ENCODE measurements at regions not wholly inside any gene's neighbourhood (a gene's known extent, or its start where the extent isn't known, plus 50 kb on each side); places are given as distances from the start of the nearest gene placed in this dataset.
"Not testable (repeated sequence)": the region's sequence is repeated elsewhere in the genome, so short reads cannot be mapped to it uniquely, and the experiment has no call there.

DNA sequence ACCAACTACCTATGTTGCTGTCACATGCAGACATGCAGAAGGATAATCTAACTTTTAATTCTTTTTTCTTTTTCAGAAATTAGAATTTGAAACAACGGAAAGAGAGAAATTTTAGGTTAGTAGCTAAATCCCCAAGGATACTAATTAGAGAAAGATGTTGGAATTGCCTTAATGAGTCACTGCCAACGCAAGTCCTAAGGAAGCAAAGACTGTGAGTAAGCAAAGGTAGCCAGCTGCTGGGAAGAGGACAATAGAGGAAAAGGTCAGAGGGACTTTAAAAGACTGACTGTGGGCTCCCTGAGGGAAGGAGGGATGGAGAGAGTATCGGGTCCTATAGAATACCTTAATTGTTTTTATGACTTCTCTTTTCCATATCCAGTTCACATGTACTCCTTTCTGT is 461.9 kb upstream of the PAPPA start:
- in situ Hi-C loops (cut with MboI; ENCODE audit: low sequenced_read_pairs), result no loop called here

DNA sequence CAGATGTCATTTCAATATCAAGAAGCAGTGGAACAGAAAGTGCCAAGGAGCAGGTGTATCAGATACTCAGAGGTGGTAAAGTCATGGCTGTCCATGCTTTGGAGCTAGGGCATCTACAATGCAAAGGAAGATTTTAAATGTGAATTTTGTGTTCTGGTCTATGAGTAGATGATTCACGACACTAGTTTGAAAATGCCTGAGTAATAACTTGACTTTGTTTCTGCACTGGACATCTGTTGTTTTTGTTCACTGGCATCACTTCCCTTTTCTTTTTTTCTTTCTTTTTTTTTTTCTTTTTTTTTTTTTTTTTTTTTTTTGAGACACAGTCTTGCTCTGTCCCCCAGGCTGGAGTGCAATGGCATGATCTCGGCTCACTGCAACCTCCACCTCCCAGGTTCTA is 460.7 kb upstream of the PAPPA start:
- in situ Hi-C loops (cut with MboI; ENCODE audit: low sequenced_read_pairs), result not testable (repeated sequence)

DNA sequence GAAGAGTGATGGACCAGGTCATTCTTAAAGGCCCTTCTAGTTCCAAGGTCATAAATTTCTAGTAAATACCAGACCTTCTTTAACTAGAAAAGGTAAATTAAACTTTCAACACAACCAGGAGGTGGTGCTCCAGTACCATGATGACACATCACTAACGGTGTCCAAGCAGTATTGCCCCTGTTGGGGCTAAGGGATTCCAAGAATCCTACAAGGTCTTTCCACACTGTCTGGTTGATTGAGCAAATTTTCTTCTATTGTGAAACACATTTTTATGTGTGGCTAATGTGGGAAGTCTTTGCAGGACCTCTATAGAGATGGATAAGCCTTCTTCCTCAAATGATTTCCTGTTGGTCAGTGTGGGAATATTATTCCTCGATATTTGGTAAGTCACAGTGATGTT is 459.6 kb upstream of the PAPPA start:
- in situ Hi-C loops (cut with MboI; ENCODE audit: low sequenced_read_pairs), result no loop called here

DNA sequence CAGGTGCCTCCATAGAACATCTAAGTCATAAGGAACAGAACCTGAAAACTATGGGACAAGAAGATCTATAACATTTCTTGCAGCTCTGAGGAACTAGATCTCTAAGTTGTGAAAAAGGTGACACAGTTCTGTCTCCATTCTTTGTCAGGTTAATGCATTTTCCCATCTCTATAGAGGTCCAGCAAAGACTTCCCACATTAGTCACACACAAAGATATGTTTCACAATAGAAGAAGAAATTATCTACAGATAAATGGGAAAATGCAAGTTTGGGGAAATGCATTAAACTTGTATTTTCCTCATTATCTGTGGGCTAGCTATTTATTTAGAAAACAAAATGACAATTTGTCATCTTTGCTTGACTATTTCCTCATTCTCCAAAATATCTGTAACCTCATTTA is 458.6 kb upstream of the PAPPA start:
- in situ Hi-C loops (cut with MboI; ENCODE audit: low sequenced_read_pairs), result no loop called here

DNA sequence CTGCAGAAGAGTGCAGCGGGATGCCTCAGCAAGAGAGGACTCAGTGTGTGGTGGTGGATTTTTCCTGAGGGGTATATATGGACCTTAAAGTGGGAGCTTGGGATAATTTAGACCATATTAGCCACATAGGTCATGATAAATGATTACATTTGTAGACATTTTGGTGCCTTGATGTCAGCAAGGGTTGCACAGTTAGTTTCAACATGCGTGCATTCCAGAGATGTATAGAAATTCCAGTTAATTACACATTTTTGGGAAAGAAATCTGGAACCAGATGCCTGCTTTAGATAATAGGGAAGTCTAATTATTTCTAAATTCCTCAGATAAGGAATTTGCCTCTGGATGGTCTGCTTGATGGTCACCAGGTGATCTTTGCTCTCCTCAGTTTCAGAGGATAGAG is 440.6 kb upstream of the PAPPA start:
- in situ Hi-C loops (cut with MboI; ENCODE audit: low sequenced_read_pairs), result no loop called here

DNA sequence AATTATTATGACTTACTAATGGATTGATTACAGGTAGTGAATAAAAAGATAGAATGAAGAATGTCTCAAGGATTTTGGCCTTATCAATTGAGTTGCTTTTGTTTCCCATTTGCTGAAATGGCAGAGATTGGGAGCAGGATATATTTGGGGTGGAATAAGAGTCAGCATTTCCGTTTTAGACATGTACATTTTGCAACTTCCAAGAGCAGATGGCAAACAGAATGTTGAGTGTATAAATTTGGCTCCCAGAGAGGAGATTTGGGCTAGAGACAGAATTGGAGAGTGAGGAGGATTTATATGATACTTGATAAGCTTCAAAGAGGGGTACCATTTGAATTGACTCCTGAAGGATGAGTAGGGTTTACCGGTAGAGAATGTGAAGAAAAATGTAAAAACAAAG is 437.9 kb upstream of the PAPPA start:
- in situ Hi-C loops (cut with MboI; ENCODE audit: low sequenced_read_pairs), result no loop called here

DNA sequence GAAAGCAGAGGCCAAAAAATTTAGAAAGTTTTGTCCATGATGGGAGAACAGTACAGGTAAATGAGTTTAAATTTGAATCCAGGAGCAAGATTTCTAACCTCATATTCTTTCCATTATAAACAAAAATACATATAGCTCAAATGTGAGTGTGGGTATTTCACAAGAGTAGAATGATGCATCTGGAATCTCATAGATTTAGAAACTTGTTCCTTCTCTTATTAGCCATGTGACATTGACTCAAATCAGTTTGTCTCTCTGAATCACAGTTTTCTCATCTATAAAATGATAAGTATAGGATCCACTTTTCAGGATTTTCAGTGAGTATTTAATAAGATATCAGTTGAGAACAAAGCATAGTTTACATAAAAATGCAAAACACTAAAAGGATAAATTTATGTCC is 436.3 kb upstream of the PAPPA start:
- in situ Hi-C loops (cut with MboI; ENCODE audit: low sequenced_read_pairs), result no loop called here

DNA sequence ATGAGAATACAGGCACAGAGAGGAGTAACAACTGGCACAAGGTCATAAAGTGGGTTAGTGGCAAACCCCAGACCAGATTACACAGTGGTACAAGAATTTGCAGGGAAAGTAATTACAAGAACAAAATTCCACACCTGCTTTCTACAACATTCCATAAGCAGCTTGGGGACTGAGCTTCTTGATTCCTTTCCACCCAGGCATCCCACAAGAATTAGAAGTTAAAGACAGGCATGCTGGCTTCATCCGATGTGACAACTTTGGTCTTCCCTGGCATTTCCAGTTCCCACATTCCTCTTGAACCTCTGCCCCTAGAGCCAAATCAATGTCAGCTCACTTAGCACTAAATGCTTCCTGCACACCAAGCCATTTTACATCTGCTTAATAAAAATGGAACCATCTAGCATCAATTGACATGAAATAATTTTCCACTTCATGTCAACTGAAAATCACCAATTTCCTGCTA is 435.8 kb upstream of the PAPPA start:
- in situ Hi-C loops (cut with MboI; ENCODE audit: low sequenced_read_pairs), result no loop called here

DNA sequence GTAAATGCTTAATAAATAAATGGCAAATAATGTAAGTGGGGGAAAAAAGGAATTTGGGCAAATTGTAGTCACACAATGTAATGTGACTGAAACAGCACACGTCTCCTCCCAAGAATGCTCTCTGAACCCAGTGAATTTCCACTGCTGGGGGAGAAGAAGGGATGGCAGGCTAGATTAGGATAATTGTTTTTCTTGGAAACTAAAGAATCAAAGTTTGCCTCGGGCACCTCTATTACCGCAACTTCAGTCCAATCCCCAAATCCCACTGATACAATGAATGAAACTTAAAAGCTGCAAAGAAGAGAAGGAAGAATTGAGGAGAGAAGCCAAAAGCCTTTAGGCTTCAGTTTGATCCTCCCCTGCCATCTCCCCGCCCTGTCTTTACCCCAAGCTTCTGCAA is 423.2 kb upstream of the PAPPA start:
- in situ Hi-C loops (cut with MboI; ENCODE audit: low sequenced_read_pairs), result no loop called here

DNA sequence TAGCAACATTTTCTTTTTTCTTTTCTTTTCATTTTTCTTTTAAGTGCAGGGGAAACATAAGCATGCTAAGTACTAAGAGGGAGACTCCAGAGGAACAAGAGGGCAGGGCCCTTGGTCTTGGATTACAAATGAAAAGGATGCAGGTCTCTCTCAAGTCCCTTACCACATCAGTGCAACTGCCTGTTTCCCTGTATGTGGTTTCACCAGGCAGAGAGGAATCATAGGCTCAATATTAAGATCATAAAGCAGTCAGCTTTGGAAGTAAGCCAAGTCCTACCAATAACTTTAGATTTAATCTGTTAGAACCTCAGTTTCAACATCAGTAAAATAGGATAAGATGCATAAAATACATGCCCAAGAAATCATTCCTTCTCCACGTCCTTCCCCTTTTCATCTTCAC is 422.7 kb upstream of the PAPPA start:
- in situ Hi-C loops (cut with MboI; ENCODE audit: low sequenced_read_pairs), result no loop called here

DNA sequence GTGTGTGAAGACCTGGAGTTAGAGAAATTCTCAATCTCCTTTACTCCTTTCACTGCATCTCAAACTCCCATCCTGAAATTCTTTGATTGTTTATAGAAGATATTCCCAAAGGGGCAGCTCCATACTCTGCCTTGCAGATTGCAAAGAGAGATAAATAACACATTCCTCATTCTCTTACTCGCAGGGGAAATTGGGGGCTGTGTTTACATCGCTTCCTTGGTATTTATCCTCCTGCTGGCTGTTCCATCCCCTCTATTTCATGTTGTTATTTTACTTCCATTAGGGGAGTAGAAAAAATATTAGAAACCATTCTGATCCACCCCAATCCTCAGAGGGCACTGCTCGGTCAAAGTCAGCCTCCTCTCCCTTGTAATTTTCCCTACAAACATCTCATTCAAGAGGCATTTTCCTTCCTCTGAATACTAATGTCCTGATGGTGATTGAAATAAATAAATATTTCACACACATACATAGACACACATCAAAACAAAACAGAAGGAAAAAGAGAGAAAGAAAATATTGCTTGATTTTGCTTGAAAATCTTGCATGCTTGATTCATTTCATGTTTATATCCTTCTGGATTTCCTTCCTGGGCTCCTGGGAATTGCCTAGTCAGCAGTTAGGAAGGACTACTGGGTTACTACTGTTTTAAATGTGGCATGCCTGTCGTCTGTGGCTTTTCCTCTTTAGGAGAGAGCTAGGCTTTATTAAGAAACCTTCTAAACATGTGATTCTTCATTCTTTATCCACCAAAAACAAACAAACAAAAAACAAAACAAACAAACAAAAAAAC is 420.1 kb upstream of the PAPPA start:
- in situ Hi-C loops (cut with MboI; ENCODE audit: low sequenced_read_pairs), result no loop called here

DNA sequence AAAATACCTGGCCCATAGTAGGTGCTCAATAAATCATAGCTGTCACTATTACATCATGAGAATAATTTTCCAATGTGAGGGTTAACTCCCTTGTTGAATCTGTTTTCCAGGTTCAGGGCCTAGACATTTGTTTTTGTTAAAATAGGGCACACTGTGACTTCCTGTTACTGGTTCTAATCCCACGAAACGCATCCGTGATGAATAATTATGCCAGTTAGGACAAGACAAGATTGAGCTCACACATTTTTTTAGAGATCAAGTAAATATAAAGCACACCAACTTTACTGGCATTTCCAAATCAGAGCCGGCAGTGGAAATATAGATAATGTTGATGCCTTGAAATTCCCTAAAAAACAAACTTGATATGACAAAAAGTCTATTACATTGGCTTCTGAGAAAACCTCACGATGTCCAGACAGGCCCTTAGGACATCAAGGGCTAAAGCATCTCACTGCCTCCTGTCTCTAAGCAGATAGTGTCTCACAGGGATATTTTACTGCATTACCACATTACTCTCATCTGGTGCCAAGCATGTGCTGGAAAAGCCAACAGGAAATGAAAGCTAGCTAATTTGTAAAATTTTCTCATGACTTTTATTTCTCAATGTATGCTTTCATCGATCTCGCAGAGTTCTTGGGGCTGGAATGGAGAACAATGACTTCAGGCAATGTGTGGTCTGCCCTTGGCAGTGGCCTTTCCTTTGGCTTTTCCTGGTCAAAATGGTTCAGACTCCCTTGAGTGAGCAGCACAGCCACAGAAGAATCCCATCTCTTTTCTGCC is 414.3 kb upstream of the PAPPA start:
- in situ Hi-C loops (cut with MboI; ENCODE audit: low sequenced_read_pairs), result no loop called here

DNA sequence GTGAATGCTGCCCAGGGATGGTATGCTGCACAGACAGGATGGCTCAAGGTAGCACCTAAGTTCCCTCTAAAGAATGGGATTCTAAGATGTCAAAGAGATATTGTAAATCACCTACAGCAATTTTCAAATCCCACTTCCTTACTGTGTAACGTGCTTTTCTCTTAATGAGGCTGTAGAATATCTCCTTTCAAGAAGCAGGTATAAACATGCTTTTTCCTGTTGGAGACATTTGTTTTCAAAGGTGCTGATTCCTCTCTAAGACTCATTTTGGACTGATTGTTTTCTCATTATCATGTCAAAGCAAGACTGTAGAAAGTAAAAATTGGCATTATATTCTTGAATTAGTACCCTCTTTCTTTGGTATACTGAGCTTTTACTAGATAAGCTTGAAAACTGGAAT is 412.6 kb upstream of the PAPPA start:
- in situ Hi-C loops (cut with MboI; ENCODE audit: low sequenced_read_pairs), result no loop called here

DNA sequence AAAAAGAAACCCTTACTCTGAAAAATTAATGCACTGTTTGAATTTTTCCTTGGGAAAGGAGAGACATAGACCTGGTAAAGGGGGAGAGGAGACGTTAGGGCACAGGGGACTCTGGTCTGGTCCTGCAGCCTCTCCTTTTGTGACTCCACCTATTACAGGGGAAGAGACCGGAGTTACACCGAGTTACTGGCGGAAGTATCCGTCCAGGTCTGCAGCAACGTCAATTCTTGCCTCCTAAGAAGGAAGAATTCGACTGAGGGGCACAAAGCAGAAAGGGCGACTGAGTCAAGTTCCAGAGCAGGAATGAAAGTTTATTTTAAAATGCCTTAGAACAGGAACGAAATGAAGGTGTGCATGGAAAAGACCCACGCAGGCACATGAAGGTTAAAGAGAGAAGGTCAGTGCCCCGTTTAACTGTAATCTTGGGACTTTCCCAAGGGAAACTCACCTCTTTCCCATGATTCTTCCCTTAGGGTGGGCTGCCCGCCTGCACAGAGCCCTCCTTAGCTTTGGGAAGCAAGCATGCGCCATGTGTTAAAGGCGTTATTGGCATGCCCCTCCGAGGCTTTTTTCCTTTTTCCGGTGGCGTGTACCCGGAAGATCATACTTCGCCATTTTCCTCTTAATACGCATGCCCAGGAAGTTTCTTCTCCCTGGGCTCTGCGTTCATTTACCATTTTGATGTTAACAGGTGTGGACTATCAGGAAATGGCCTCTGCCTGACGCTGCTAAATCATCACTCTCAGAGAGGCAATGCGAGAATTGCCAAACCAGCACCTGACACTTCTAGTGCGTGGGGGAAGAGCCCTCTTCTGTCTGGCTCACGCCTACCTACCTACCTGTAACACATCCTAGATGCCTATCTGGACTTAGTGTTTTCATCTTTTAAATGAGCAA is 409.6 kb upstream of the PAPPA start:
- in situ Hi-C loops (cut with MboI; ENCODE audit: low sequenced_read_pairs), result no loop called here

DNA sequence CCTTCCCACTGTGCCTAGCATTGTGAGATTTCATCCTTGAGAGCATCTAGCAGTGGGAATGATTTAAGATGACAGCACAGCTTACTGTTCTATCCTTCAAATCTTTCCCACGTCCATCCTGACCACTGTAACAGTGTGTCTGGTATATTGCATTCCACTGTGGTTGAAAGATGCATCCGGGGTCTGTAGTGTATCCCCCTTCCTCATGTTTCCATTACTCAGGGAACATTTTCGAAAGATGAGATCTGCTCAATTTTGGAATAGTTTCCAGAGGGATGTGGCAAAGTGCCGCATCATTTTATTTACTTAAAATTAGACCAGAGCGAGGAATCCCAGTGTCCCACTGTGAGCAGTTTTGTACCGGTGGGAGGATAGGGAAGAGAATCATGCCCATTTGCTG is 407.1 kb upstream of the PAPPA start:
- in situ Hi-C loops (cut with MboI; ENCODE audit: low sequenced_read_pairs), result no loop called here

DNA sequence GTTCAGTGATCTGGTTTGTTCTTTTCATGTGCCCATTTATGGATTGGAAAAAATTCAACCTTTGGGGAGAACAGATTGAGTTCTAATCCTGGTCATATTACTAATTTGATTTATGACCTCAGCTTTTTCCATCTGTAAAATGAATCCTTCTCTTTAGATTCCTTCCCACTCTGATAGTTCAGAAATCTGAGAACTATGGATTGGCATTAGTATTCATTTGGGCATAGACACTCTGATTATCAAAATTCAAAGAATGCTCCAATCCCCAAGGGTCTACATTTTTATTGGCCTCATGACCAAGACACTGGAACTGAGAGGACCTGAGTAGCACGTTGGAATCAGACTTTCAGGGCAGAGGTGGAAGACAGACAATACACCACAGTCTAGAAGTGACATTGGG is 405.9 kb upstream of the PAPPA start:
- in situ Hi-C loops (cut with MboI; ENCODE audit: low sequenced_read_pairs), result no loop called here

DNA sequence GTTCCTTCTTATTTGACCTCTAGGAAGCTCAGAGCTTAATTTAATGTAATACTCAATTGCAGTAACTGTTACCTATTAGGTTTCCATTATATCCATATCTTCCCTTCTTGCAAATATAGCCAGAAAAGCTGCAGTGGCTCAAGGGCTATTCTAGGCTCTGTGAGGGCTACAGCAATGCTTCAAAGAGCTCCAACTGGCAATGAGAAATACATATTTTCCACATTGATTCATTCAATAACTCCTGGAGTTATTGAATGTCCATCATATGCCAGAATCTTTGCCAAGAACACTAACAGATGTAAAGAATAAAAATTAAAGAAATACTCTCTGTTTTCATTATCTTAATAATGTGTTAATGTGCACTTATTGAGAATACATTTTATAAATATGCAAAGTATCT is 396.9 kb upstream of the PAPPA start:
- in situ Hi-C loops (cut with MboI; ENCODE audit: low sequenced_read_pairs), result no loop called here

DNA sequence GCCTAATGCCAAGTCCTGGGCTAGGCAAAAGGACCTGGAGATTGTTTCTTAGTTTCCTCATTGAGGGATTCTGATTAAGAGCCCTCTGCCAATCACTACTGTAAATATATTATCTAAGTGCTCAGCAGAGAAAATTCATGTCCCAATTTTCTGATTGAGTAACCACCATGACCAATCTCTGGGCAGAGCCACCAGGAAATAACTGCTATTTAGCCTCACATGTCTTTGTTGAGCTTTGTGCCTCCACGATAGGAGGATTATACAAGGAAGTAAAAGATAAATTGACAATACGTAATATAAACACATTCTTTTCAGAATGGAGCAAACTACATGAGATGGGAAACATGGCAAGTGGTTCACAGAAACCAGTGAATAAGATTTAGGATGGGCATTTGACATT is 396.1 kb upstream of the PAPPA start:
- in situ Hi-C loops (cut with MboI; ENCODE audit: low sequenced_read_pairs), result no loop called here

DNA sequence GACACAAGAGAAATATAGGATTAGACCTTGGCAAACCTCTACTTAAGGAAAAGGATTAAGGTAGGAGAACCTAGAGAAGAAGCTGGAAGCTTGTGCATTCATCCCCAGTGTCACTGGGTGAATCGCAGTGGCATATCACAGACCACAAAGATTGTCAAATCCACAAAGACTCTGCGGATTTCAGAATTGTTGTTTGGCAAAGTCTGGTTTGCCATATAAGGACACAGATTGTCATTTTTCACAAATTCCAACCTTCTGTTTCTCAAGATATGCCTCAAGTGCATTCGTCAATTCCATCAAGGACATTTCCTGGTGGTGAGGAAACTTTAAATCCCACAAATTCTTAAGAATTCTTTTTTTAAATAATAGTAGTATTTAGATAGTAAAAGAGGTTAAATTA is 395.1 kb upstream of the PAPPA start:
- in situ Hi-C loops (cut with MboI; ENCODE audit: low sequenced_read_pairs), result no loop called here

DNA sequence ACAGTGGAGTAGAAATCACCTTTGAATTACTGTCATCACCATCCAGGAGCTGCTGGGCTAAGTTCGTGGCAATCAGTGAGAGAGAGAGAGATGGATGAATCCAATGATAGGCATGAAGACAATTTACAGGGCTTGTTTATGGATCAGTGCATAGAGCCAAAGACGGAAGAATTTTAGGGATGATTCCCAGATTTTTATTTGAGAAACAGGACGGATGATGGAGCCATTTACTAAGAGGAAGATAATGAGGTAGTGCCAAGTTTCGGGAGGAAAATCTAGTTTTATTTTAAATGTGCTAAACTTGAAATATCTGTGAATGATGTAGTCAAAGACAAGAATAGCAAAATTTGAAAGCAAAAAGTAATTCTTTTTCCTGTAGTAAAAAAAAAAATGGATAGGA is 394.2 kb upstream of the PAPPA start:
- in situ Hi-C loops (cut with MboI; ENCODE audit: low sequenced_read_pairs), result no loop called here

DNA sequence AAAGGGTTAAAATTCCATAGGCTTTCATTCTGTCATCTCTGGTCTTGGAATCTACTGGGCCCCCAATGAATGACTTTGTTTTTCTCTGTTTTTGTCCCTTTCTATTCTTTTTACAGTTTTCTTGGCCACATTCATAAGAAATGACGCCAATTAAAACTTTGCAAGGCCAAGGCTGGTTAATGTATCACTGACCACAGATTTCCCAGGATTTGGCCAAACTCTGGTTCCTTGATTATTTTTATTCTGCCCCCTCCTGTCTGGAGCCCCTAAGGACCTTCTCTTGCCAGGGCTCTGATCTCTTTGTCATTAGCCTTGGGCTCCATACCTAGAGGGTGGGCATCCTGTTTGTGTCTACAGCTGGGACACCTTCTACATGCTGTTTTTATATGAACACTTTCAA is 388.9 kb upstream of the PAPPA start:
- in situ Hi-C loops (cut with MboI; ENCODE audit: low sequenced_read_pairs), result no loop called here
